Psoas muscle (tissue), 7 donors: ENCODE measurements at regions not wholly inside any gene's neighbourhood (a gene's known extent, or its start where the extent isn't known, plus 50 kb on each side); places are given as distances from the start of the nearest gene placed in this dataset.

Experiments used
- ATAC-seq, 4 donors: fragments of 200-7000 bp; cut with Tn5 transposase; one replicate each; pipeline ENCODE4 v1.9.1; 2020; ENCODE audit warnings: moderate library complexity in 3 of 4, mild to moderate bottlenecking in 2 of 4
- DNase-seq, 2 donors: peaks; one replicate each; pipeline ENCODE4 v3.0.0-alpha.2; 2020
- H3K27ac ChIP-seq: fragments of 200-600 bp; one replicate; pipeline ENCODE4 v1.8.0; 2022
- H3K27me3 ChIP-seq, 3 donors: fragments of 200-600 bp in 1 of 3; one replicate each; pipeline versions ENCODE4 v1.6.1 to v1.8.0; 2013 to 2022; ENCODE audit warnings: low read length in 2 of 3, mild to moderate bottlenecking in 2 of 3, moderate library complexity in 1 of 3; ENCODE audit not compliant: insufficient read depth in 3 of 3
- H3K36me3 ChIP-seq, 2 donors: fragments of 200-600 bp in 1 of 2; one replicate each; pipeline versions ENCODE4 v1.6.1 to v1.8.0; 2013 to 2022; ENCODE audit warnings: low read depth in 1 of 2, mild to moderate bottlenecking in 1 of 2, moderate library complexity in 1 of 2; ENCODE audit not compliant: insufficient read depth in 1 of 2
- H3K4me1 ChIP-seq: fragments of 200-600 bp; one replicate; pipeline ENCODE4 v1.8.0; 2022
- H3K4me3 ChIP-seq: fragments of 200-600 bp; one replicate; pipeline ENCODE4 v1.8.0; 2022; ENCODE audit warnings: mild to moderate bottlenecking
- H3K9me3 ChIP-seq: fragments of 200-600 bp; one replicate; pipeline ENCODE4 v1.8.0; 2022
- WGBS, 3 donors: extraction: QIAGEN DNeasy Blood & Tissue Kit; methylation state at CpG; one replicate each; pipeline versions ENCODE4 v1.1.6 to v1.1.7; 2013; 5-methylcytosine and 5-hydroxymethylcytosine counted together
- intact Hi-C, 2 donors: fragments of 100-400 bp; cut with DNase I; formaldehyde crosslinking; loops; one replicate each; pipeline versions ENCODE4 v1.11.0 to v1.14.2; 2022
- TF ChIP-seq, protein P1 (sequence below): fragments of 200-600 bp; IDR thresholded peaks from one replicate; pipeline ENCODE4 v1.8.0; 2022; ENCODE audit warnings: antibody characterized with exemption
- donor health status: healthy with polysubstance abuse.
- donor health status: DM: no; HTN: no; CAD: no; lungs with moderate emphysema.
- donor health status: Bipolar disorder and iron deficiency.
- donor health status: healthy.
- donor health status: DM: yes; HTN: yes; CAD: no.
- donor health status: DM: no; HTN: no; CAD: no.
- donor health status: DM: yes; HTN: yes; CAD: no.

GRCh38 chr17:53149316-53149715 lies 673.4 kb upstream of the KIF2B start:
- DNase-seq (no peak), ATAC-seq (no peak)
- H3K9me3 ChIP-seq, result no peaks in the 10 kb centered on the region
- 91 to 93% (median 92%) methylated on average over 3 of the region's 3 CpGs for WGBS, 3 donors
- intact Hi-C loops, result no loop called here
- H3K27ac ChIP-seq, result no peak overlapping the region
- no peaks in the 10 kb centered on the region for H3K27me3 ChIP-seq
- TF ChIP-seq, protein P1, sequence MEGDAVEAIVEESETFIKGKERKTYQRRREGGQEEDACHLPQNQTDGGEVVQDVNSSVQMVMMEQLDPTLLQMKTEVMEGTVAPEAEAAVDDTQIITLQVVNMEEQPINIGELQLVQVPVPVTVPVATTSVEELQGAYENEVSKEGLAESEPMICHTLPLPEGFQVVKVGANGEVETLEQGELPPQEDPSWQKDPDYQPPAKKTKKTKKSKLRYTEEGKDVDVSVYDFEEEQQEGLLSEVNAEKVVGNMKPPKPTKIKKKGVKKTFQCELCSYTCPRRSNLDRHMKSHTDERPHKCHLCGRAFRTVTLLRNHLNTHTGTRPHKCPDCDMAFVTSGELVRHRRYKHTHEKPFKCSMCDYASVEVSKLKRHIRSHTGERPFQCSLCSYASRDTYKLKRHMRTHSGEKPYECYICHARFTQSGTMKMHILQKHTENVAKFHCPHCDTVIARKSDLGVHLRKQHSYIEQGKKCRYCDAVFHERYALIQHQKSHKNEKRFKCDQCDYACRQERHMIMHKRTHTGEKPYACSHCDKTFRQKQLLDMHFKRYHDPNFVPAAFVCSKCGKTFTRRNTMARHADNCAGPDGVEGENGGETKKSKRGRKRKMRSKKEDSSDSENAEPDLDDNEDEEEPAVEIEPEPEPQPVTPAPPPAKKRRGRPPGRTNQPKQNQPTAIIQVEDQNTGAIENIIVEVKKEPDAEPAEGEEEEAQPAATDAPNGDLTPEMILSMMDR, result no peak
- H3K4me1 ChIP-seq, result no peaks in the 10 kb centered on the region
- no peak overlapping the region for H3K4me3 ChIP-seq
- no peaks in the 10 kb centered on the region for H3K36me3 ChIP-seq

DNA sequence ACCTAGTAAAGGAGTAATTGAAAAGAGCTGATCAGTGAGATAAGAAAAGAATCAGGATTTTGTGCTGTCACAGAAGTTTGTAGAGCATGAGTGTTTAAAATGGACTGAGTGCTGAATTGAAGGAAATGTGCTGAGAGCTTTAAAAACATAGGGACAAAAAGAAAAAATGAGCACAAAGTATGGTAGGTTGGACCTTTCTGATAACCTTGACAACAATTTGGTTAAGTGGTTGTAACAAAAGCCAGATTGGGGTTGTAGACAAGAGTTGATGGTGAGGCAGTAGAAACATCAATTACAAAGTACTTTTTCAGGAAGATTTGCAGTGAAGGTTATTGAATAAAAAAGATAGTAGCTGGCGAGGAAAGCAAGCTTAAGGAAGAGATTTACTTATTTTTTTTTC lies 674.7 kb upstream of the KIF2B start:
- no peak for ATAC-seq
- Histone ChIP-seq H3K27me3 (no peaks in the 10 kb centered on the region), H3K9me3 (no peaks in the 10 kb centered on the region), H3K4me1 (peaks cover 3% of the 10 kb centered on the region), H3K4me3 (no peak overlapping the region), H3K27ac (no peak overlapping the region), H3K36me3 (no peaks in the 10 kb centered on the region)
- intact Hi-C loops, result no loop called here
- TF ChIP-seq, protein P1, result no peak
- 80 to 97% (median 94%) methylated on average over 1 of the region's 1 CpG for WGBS, 3 donors
- DNase-seq, result no peak

DNA sequence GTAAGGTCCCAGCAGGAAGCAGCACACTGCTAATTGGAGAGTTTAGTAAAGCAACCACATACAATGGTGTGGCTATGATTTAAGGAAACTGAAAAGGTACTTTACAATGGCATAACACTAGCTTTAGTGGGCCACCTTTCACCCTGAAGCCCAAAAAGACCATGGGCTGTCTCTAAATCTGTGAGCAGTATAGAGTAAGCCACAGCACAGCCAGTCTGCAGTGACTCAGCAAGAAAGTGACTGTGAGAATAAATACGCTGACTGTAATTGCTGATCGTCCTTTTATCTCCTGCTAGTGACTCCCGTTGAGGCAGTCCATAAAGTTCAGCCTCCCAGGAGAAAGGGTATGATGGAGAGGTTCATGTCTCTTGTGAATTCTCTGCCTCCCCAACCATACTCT lies 679.8 kb upstream of the KIF2B start:
- WGBS, 3 donors, result 28 to 46% (median 30%) methylated on average over 3 of the region's 3 CpGs
- TF ChIP-seq, protein P1, result no peak
- H3K4me3 ChIP-seq, result no peak overlapping the region
- H3K4me1 ChIP-seq, result peaks cover 4% of the 10 kb centered on the region
- H3K36me3 ChIP-seq, result no peaks in the 10 kb centered on the region
- no peaks in the 10 kb centered on the region for H3K9me3 ChIP-seq
- H3K27ac ChIP-seq, result no peak overlapping the region
- H3K27me3 ChIP-seq, result no peaks in the 10 kb centered on the region
- intact Hi-C loops, result no loop called here
- no peak for DNase-seq
- peak in 3 of 4 donors; percentile 46 to 53 (median 52) for ATAC-seq

DNA sequence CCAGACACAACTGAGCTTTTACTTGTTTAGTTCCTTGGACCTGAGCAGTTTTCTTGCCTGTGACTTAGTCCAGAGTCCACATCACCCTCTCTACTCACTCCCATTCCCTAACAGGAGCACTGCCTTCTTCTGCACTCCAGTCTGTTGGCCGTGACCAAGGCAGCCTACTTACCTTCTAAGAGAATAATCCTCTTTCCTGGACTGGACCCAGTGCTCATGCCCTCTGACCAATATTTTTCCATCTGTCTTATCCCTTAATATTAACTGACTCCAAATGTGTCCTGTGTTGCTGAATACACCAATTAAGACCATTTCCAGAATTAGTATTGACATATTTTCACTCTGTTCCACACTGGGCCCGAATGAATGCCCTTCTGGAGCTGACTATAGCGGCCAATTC lies 681.0 kb upstream of the KIF2B start:
- TF ChIP-seq, protein P1, result no peak
- intact Hi-C loops, result no loop called here

GRCh38 chr17:53141280-53141679 lies 681.4 kb upstream of the KIF2B start:
- no peaks in the 10 kb centered on the region for H3K27me3 ChIP-seq
- no peak overlapping the region for H3K27ac ChIP-seq
- H3K9me3 ChIP-seq, result no peaks in the 10 kb centered on the region
- TF ChIP-seq, protein P1, result no peak
- peaks cover 4% of the 10 kb centered on the region for H3K4me1 ChIP-seq
- DNase-seq, result no peak
- ATAC-seq, result no peak
- WGBS, 3 donors, result 62 to 63% (median 63%) methylated on average over 3 of the region's 3 CpGs
- intact Hi-C loops, result no loop called here
- H3K4me3 ChIP-seq, result no peak overlapping the region
- H3K36me3 ChIP-seq, result no peaks in the 10 kb centered on the region

More for the DNA sequence above, 681.0 kb upstream of the KIF2B start:
- H3K27ac ChIP-seq, result no peak overlapping the region
- DNase-seq (no peak), ATAC-seq (no peak)
- no peaks in the 10 kb centered on the region for H3K36me3 ChIP-seq
- 83 to 86% (median 83%) methylated on average over 3 of the region's 3 CpGs for WGBS, 3 donors
- H3K27me3 ChIP-seq, result no peaks in the 10 kb centered on the region
- H3K9me3 ChIP-seq, result no peaks in the 10 kb centered on the region
- no peak overlapping the region for H3K4me3 ChIP-seq
- peaks cover 4% of the 10 kb centered on the region for H3K4me1 ChIP-seq
